ENCODE measurements at regions not wholly inside any gene's neighbourhood (a gene's known extent, or its start where the extent isn't known, plus 50 kb on each side); places are given as distances from the start of the nearest gene placed in this dataset.

DNA sequence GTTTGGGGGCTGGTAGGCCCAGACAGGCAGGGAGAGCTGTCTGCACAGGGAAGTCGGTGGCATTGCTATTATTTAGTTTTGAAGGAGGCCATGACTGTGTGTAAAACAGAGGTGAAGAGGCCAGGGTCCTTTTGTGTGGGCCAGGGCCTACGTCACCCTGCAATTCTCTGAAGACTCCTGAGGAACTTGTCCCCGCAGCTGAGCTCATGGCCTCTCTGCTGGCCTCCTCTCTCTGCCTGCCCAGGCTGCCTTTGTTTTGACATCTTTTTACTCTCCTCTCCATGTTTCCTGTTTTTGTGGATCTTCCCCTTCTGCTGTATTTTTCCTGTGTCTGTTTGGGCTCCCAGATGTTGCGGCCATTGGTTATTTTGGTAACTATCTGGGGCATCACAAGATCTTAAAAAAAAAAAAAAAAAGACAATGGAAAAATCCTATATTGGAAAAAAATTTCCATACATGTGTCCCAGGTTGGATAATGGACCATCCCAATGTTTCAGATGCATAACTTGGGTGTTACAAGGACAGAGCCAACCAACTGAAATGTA lies 280.7 kb downstream of the RPS6KC1 start:
- no peak overlapping the region for H3K9ac ChIP-seq (ENCODE audit: control insufficient read depth, extremely low read depth, insufficient read depth, low read length)
- DNase-seq (ENCODE audit: low read depth, low spot score) (no peak), FAIRE-seq (no peak)
- no peak overlapping the region for H3K4me3 ChIP-seq (ENCODE audit: control insufficient read depth in 2 of 3, extremely low read depth in 1 of 3, insufficient read depth in 2 of 3, low read depth in 1 of 3, low read length in 3 of 3)
- TF ChIP-seq CTCF (optimal IDR thresholded peaks at IDR 0.05 in 1 of 3, IDR thresholded peaks at IDR 0.05 in 1 of 3, conservative IDR thresholded peaks at IDR 0.05 in 1 of 3; ENCODE audit: extremely low read depth in 1 of 3, insufficient read depth in 2 of 3, low read length in 3 of 3) = no peak
- no peak for TF ChIP-seq EZH2 (IDR thresholded peaks at IDR 0.05; ENCODE audit: low read length)
- H3K27me3 ChIP-seq (ENCODE audit: control insufficient read depth, extremely low read depth, insufficient read depth, low read length) = no peaks in the 10 kb centered on the region
- dilution Hi-C loops (cut with MboI; ENCODE audit: extremely low pct_ligation_motif_present, low sequenced_read_pairs) = no loop called here
- no peak overlapping the region for H2AFZ ChIP-seq (ENCODE audit: control insufficient read depth, low read length)
- H3K79me2 ChIP-seq (ENCODE audit: control insufficient read depth, insufficient read depth, low read length) = no peaks in the 10 kb centered on the region
- no peaks in the 10 kb centered on the region for H4K20me1 ChIP-seq (ENCODE audit: control insufficient read depth, extremely low read depth, insufficient read depth, low read length)
- H3K9me1 ChIP-seq (ENCODE audit: control insufficient read depth, extremely low read depth, insufficient read depth, low read length) = no peaks in the 10 kb centered on the region
- no peak overlapping the region for H3K27ac ChIP-seq (ENCODE audit: control insufficient read depth, insufficient read depth, low read length)
- no peaks in the 10 kb centered on the region for H3K36me3 ChIP-seq (ENCODE audit: control insufficient read depth in 2 of 2, extremely low read depth in 1 of 2, insufficient read depth in 2 of 2, low read length in 2 of 2)
- H3K4me2 ChIP-seq (ENCODE audit: control insufficient read depth, extremely low read depth, insufficient read depth, low read depth, low read length) = no peak overlapping the region
- no peaks in the 10 kb centered on the region for H3K9me3 ChIP-seq (ENCODE audit: control insufficient read depth, low read depth, low read length)
- H3K4me1 ChIP-seq (ENCODE audit: control insufficient read depth, extremely low read depth, insufficient read depth, low read length) = peaks cover 6% of the 10 kb centered on the region

- no peak for FAIRE-seq
- dilution Hi-C loops (cut with MboI; ENCODE audit: extremely low pct_ligation_motif_present, low sequenced_read_pairs) = no loop called here
These were observed 281.4 kb downstream of the RPS6KC1 start for GRCh38 chr1:213332491-213332890.

More at GRCh38 chr1:213332491-213332890, 281.4 kb downstream of the RPS6KC1 start:
- Histone ChIP-seq H3K4me2 (ENCODE audit: control insufficient read depth, extremely low read depth, insufficient read depth, low read depth, low read length) (no peak overlapping the region), H3K79me2 (ENCODE audit: control insufficient read depth, insufficient read depth, low read length) (no peaks in the 10 kb centered on the region), H3K4me1 (ENCODE audit: control insufficient read depth, extremely low read depth, insufficient read depth, low read length) (no peaks in the 10 kb centered on the region), H2AFZ (ENCODE audit: control insufficient read depth, low read length) (no peak overlapping the region), H3K36me3 (ENCODE audit: control insufficient read depth in 2 of 2, extremely low read depth in 1 of 2, insufficient read depth in 2 of 2, low read length in 2 of 2) (no peaks in the 10 kb centered on the region), H3K9me1 (ENCODE audit: control insufficient read depth, extremely low read depth, insufficient read depth, low read length) (no peaks in the 10 kb centered on the region), H3K4me3 (ENCODE audit: control insufficient read depth in 2 of 3, extremely low read depth in 1 of 3, insufficient read depth in 2 of 3, low read depth in 1 of 3, low read length in 3 of 3) (no peak overlapping the region), H3K9me3 (ENCODE audit: control insufficient read depth, low read depth, low read length) (no peaks in the 10 kb centered on the region), H3K27ac (ENCODE audit: control insufficient read depth, insufficient read depth, low read length) (no peak overlapping the region), H3K27me3 (ENCODE audit: control insufficient read depth, extremely low read depth, insufficient read depth, low read length) (no peaks in the 10 kb centered on the region), H4K20me1 (ENCODE audit: control insufficient read depth, extremely low read depth, insufficient read depth, low read length) (no peaks in the 10 kb centered on the region), H3K9ac (ENCODE audit: control insufficient read depth, extremely low read depth, insufficient read depth, low read length) (no peak overlapping the region)
- TF ChIP-seq CTCF (optimal IDR thresholded peaks at IDR 0.05 in 1 of 3, IDR thresholded peaks at IDR 0.05 in 1 of 3, conservative IDR thresholded peaks at IDR 0.05 in 1 of 3; ENCODE audit: extremely low read depth in 1 of 3, insufficient read depth in 2 of 3, low read length in 3 of 3) = no peak
- no peak for TF ChIP-seq EZH2 (IDR thresholded peaks at IDR 0.05; ENCODE audit: low read length)
- no peak for DNase-seq (ENCODE audit: low read depth, low spot score)
